ENCODE measurements at regions not wholly inside any gene's neighbourhood (a gene's known extent, or its start where the extent isn't known, plus 50 kb on each side); places are given as distances from the start of the nearest gene placed in this dataset.
"Not testable (repeated sequence)": the region's sequence is repeated elsewhere in the genome, so short reads cannot be mapped to it uniquely, and the experiment has no call there.

GRCh38 chr10:131042015-131042414 is 269.5 kb downstream of the TCERG1L start:
- TF ChIP-seq CTCF (conservative IDR thresholded peaks at IDR 0.05; ENCODE audit: low read depth, low read length); EZH2phosphoT487 (IDR thresholded peaks at IDR 0.05; ENCODE audit: borderline replicate concordance, low read length); EZH2 (IDR thresholded peaks at IDR 0.05; ENCODE audit: low read length, unreplicated experiment): not testable (repeated sequence)
